ENCODE measurements at regions not wholly inside any gene's neighbourhood (a gene's known extent, or its start where the extent isn't known, plus 50 kb on each side); places are given as distances from the start of the nearest gene placed in this dataset.

DNA sequence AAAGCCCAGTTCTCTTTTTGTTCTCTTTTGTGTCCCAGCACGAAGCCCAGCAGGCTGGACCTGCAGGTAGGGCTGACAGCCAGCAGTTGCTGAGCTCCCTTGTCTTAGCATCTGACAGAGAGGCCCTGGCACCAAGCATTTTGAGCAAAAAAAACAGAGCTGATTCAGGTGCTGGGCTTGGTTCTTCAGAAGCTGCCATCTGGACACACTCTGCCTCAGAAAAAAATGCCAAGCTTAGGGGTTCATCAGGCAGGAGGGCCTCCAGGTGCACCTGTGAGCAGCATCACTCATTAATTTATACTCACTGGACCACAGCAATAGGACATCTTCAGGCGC lies 167.1 kb upstream of the PLD5 start:
- H3K36me3 ChIP-seq: no peaks in the 10 kb centered on the region
- H3K4me2 ChIP-seq: no peak overlapping the region
- no peak overlapping the region for H2AFZ ChIP-seq (replicated peaks)
- no peaks in the 10 kb centered on the region for H3K79me2 ChIP-seq (ENCODE audit: low read depth)
- no peak overlapping the region for H3K9ac ChIP-seq
- no peak overlapping the region for H3K27ac ChIP-seq
- H3K4me3 ChIP-seq: no peak overlapping the region
- H3K4me1 ChIP-seq: no peaks in the 10 kb centered on the region
- H3K27me3 ChIP-seq: no peaks in the 10 kb centered on the region
- no peaks in the 10 kb centered on the region for H3F3A ChIP-seq (ENCODE audit: low read depth)
- Mint-ChIP-seq H3K4me1 (no peaks in the 10 kb centered on the region), H3K27ac (no peak overlapping the region), H3K4me3 (no peak overlapping the region), H3K27me3 (ENCODE audit: insufficient read depth, low read depth) (no peaks in the 10 kb centered on the region), H3K36me3 (no peaks in the 10 kb centered on the region), H3K9me3 (peaks cover 3% of the 10 kb centered on the region)
- DNase-seq (ENCODE audit: low spot score): peak; percentile 21
- TF ChIP-seq, protein P1, sequence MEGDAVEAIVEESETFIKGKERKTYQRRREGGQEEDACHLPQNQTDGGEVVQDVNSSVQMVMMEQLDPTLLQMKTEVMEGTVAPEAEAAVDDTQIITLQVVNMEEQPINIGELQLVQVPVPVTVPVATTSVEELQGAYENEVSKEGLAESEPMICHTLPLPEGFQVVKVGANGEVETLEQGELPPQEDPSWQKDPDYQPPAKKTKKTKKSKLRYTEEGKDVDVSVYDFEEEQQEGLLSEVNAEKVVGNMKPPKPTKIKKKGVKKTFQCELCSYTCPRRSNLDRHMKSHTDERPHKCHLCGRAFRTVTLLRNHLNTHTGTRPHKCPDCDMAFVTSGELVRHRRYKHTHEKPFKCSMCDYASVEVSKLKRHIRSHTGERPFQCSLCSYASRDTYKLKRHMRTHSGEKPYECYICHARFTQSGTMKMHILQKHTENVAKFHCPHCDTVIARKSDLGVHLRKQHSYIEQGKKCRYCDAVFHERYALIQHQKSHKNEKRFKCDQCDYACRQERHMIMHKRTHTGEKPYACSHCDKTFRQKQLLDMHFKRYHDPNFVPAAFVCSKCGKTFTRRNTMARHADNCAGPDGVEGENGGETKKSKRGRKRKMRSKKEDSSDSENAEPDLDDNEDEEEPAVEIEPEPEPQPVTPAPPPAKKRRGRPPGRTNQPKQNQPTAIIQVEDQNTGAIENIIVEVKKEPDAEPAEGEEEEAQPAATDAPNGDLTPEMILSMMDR (IDR thresholded peaks at IDR 0.05): no peak
- TF ChIP-seq EZH2phosphoT487 (IDR thresholded peaks at IDR 0.05) (no peak), EZH2 (IDR thresholded peaks at IDR 0.05) (no peak)
- H4K20me1 ChIP-seq (ENCODE audit: low read depth): no peaks in the 10 kb centered on the region
- no peaks in the 10 kb centered on the region for H3K9me3 ChIP-seq (ENCODE audit: low read depth)

DNA sequence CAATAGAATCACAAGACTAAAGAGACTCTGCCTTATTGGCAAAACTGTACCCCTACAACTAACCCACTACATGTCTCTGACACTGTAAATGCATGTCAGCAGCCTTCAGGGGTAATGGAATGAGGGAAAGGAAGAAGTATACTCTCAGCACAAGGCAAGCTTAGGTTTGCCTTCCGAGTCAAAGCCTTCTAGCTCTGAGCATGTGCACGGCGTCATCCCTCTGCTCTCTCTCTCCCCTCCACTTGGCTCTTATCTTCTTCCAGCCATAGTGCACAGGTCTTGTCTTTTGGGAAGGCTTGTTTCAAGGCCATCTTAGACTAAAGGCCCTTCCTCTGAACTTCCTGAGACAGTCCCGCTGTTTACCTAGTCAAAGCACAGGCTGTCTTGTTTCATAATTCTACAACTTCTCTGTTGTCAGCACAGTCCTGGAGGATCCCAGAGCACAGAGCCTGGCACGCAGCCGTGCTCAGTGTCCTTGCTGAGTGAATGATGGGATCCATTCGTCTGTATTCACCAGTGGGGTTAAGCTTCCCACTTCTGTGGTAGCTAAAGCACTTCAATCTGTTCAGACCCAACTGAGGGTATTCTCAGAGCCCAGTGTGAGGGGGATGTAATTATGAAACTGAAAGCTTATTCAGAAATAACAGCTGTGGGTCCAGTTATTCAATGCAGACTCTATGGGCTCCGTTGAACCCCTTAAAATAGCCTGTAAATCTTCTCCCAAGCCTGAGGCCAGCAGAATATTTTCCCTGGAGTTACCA lies 166.5 kb upstream of the PLD5 start:
- Mint-ChIP-seq H3K36me3 (no peaks in the 10 kb centered on the region), H3K4me3 (no peak overlapping the region), H3K9me3 (peaks cover 3% of the 10 kb centered on the region), H3K27me3 (ENCODE audit: insufficient read depth, low read depth) (no peaks in the 10 kb centered on the region), H3K4me1 (no peaks in the 10 kb centered on the region), H3K27ac (no peak overlapping the region)
- Histone ChIP-seq H3K36me3 (no peaks in the 10 kb centered on the region), H3F3A (ENCODE audit: low read depth) (no peaks in the 10 kb centered on the region), H3K9me3 (ENCODE audit: low read depth) (no peaks in the 10 kb centered on the region), H3K9ac (no peak overlapping the region), H3K79me2 (ENCODE audit: low read depth) (no peaks in the 10 kb centered on the region), H3K27ac (no peak overlapping the region), H3K4me3 (no peak overlapping the region), H2AFZ (replicated peaks) (no peak overlapping the region), H3K27me3 (no peaks in the 10 kb centered on the region), H4K20me1 (ENCODE audit: low read depth) (no peaks in the 10 kb centered on the region), H3K4me2 (no peak overlapping the region), H3K4me1 (no peaks in the 10 kb centered on the region)
- no peak for TF ChIP-seq EZH2 (IDR thresholded peaks at IDR 0.05)
- no peak for TF ChIP-seq EZH2phosphoT487 (IDR thresholded peaks at IDR 0.05)
- TF ChIP-seq, protein P1 (IDR thresholded peaks at IDR 0.05): no peak
- DNase-seq (ENCODE audit: low spot score): no peak

DNA sequence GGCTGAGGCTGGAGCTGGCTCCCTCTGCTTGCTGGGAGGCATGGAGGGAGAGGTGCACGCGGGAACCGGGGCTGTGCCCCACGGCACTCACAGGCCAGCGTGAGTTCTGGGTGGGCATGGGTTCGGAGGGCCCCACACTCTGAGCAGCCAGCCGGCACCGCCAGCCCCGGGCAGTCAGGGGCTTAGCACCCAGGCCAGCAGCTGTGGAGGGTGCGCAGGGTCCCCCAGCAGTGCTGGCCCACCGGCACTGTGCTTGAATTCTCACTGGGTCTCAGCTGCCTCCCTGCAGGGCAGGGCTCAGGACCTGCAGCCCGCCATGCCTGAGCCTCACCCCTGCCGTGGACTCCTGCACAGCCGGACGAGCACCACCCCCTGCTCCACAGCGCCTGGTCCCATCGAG lies 164.9 kb upstream of the PLD5 start:
- H3K36me3 ChIP-seq: no peaks in the 10 kb centered on the region
- H3F3A ChIP-seq (ENCODE audit: low read depth): no peaks in the 10 kb centered on the region
- H4K20me1 ChIP-seq (ENCODE audit: low read depth): no peaks in the 10 kb centered on the region
- no peak overlapping the region for H3K4me2 ChIP-seq
- Mint-ChIP-seq H3K4me3 (no peak overlapping the region), H3K9me3 (peaks cover 3% of the 10 kb centered on the region), H3K36me3 (no peaks in the 10 kb centered on the region), H3K4me1 (no peaks in the 10 kb centered on the region), H3K27ac (no peak overlapping the region), H3K27me3 (ENCODE audit: insufficient read depth, low read depth) (no peaks in the 10 kb centered on the region)
- H3K9me3 ChIP-seq (ENCODE audit: low read depth): no peaks in the 10 kb centered on the region
- H3K79me2 ChIP-seq (ENCODE audit: low read depth): no peaks in the 10 kb centered on the region
- no peak for DNase-seq (ENCODE audit: low spot score)
- H3K9ac ChIP-seq: no peak overlapping the region
- H3K4me1 ChIP-seq: no peaks in the 10 kb centered on the region
- no peaks in the 10 kb centered on the region for H3K27me3 ChIP-seq
- H3K4me3 ChIP-seq: no peak overlapping the region
- H2AFZ ChIP-seq (replicated peaks): no peak overlapping the region
- TF ChIP-seq EZH2phosphoT487 (IDR thresholded peaks at IDR 0.05): no peak
- TF ChIP-seq, protein P1 (IDR thresholded peaks at IDR 0.05): no peak
- no peak for TF ChIP-seq EZH2 (IDR thresholded peaks at IDR 0.05)
- no peak overlapping the region for H3K27ac ChIP-seq
